Karpas-422 (cell line): ENCODE measurements at regions not wholly inside any gene's neighbourhood (a gene's known extent, or its start where the extent isn't known, plus 50 kb on each side); places are given as distances from the start of the nearest gene placed in this dataset.
"Not testable (repeated sequence)": the region's sequence is repeated elsewhere in the genome, so short reads cannot be mapped to it uniquely, and the experiment has no call there.

ENCODE experiments used
- DNase-seq: peaks from one replicate; pipeline ENCODE4 v3.0.0-alpha.2; 2015
- H2AFZ ChIP-seq: fragments of 200-600 bp; sonication (generic); 2 replicates; pipeline ENCODE4 v1.6.1; 2014; ENCODE audit warnings: antibody characterized with exemption, low read length, mixed read lengths
- H3K27ac ChIP-seq: fragments of 200-600 bp; sonication (generic); 2 replicates; pipeline ENCODE4 v1.5.1; 2014; ENCODE audit warnings: mild to moderate bottlenecking, low read length, moderate library complexity
- H3K27me3 ChIP-seq: fragments of 200-600 bp; sonication (generic); 2 replicates; pipeline ENCODE4 v1.6.1; 2014; ENCODE audit warnings: low read length, mixed read lengths
- H3K36me3 ChIP-seq: fragments of 200-600 bp; sonication (generic); 2 replicates; pipeline ENCODE4 v1.6.1; 2014; ENCODE audit warnings: low read length, mixed read lengths; ENCODE audit not compliant: insufficient read depth
- H3K4me1 ChIP-seq: fragments of 200-600 bp; sonication (generic); 2 replicates; pipeline ENCODE4 v1.6.1; 2014; ENCODE audit warnings: mild to moderate bottlenecking, low read length, mixed read lengths
- H3K4me2 ChIP-seq: fragments of 200-600 bp; sonication (generic); 2 replicates; pipeline ENCODE4 v1.6.1; 2014; ENCODE audit warnings: low read length, low read depth, mild to moderate bottlenecking; ENCODE audit not compliant: poor library complexity, severe bottlenecking
- H3K4me3 ChIP-seq: fragments of 200-600 bp; sonication (generic); 2 replicates; pipeline ENCODE4 v1.5.1; 2014; ENCODE audit warnings: mild to moderate bottlenecking, antibody characterized with exemption, low read length, mixed read lengths
- H3K79me2 ChIP-seq: fragments of 200-600 bp; sonication (generic); 2 replicates; pipeline ENCODE4 v1.6.1; 2014; ENCODE audit warnings: mild to moderate bottlenecking, low read length, mixed read lengths
- H3K9ac ChIP-seq: fragments of 200-600 bp; sonication (generic); 2 replicates; pipeline ENCODE4 v1.6.0; 2014; ENCODE audit warnings: low read length
- H3K9me2 ChIP-seq: fragments of 200-600 bp; sonication (generic), shearing (Covaris generic); replicated peaks from 2 replicates; pipeline ENCODE4 v1.6.0; 2014; ENCODE audit warnings: mild to moderate bottlenecking, low read length, moderate library complexity; ENCODE audit not compliant: insufficient read depth
- H3K9me3 ChIP-seq: fragments of 300-700, 200-600 bp; sonication (generic); 2 replicates; pipeline ENCODE4 v1.6.1; 2014; ENCODE audit warnings: low read length, mixed read lengths
- H4K20me1 ChIP-seq: fragments of 200-600 bp; sonication (generic); 2 replicates; pipeline ENCODE4 v1.6.1; 2014; ENCODE audit warnings: mild to moderate bottlenecking, antibody characterized with exemption, low read length, low read depth; ENCODE audit not compliant: insufficient read depth

- H3K27ac ChIP-seq: not testable (repeated sequence)
These were observed 75.1 kb downstream of the KBTBD2 start for GRCh38 chr7:32816409-32816948.

DNA sequence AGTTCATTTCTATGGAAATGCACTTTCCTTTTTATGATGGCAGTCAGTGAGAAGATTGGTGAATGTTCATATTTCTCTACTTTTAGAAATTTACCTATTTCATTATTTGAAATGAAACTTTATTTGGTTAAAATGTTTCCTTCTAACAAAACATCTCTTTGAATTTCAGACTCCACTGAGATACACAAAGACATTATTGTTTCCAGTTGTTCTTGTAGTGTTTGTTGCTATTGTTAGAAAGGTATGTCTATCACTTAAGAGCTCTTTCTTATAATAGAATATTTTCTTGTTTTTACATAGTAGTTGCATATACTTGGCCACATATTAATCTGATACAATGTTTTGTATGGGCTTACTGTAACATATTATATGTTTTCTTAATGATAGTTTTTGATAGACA is 76.8 kb downstream of the KBTBD2 start:
- H3K4me1 ChIP-seq, H4K20me1 ChIP-seq, H3K79me2 ChIP-seq, H3K9me2 ChIP-seq, DNase-seq, H3K36me3 ChIP-seq, H3K4me2 ChIP-seq, H3K4me3 ChIP-seq, H3K9ac ChIP-seq, H2AFZ ChIP-seq, H3K27me3 ChIP-seq, H3K27ac ChIP-seq, H3K9me3 ChIP-seq: not testable (repeated sequence)

More at GRCh38 chr7:32816409-32816948, 75.1 kb downstream of the KBTBD2 start:
- H3K9ac ChIP-seq, H3K9me2 ChIP-seq, H3K4me3 ChIP-seq, H4K20me1 ChIP-seq, H3K27me3 ChIP-seq, H3K4me2 ChIP-seq, H3K4me1 ChIP-seq, H2AFZ ChIP-seq, DNase-seq, H3K9me3 ChIP-seq, H3K79me2 ChIP-seq, H3K36me3 ChIP-seq: not testable (repeated sequence)

GRCh38 chr7:32809871-32810270 is 81.7 kb downstream of the KBTBD2 start:
- Histone ChIP-seq H3K4me1 (no peaks in the 10 kb centered on the region), H3K9me3 (no peaks in the 10 kb centered on the region), H3K27ac (no peak overlapping the region), H3K27me3 (no peaks in the 10 kb centered on the region), H2AFZ (no peak overlapping the region), H3K79me2 (no peaks in the 10 kb centered on the region), H4K20me1 (no peaks in the 10 kb centered on the region), H3K4me3 (no peak overlapping the region), H3K9ac (no peak overlapping the region), H3K4me2 (no peak overlapping the region), H3K36me3 (no peaks in the 10 kb centered on the region), H3K9me2 (no peaks in the 10 kb centered on the region)
- DNase-seq: no peak

DNA sequence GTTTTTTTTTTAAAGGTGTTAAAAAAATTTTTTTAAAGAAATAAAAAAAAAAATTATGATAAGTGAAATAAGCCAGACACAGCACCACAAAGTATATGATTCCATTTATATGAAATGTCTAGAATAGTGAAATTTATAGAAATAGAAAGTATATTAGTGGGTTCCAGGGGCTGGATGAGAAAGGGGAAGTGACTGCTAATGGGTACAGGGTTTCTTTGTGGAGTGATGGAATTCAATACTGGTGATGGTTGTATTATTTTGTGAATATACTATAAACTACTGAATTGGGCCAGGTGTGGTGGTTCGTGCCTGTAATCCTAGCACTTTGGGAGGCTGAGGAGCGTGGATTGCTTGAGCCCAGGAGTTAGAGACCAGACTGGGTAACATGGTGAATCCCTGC is 82.2 kb downstream of the KBTBD2 start:
- Histone ChIP-seq H3K79me2 (no peaks in the 10 kb centered on the region), H3K9me3 (no peaks in the 10 kb centered on the region), H3K27ac (no peak overlapping the region), H3K4me1 (no peaks in the 10 kb centered on the region), H2AFZ (no peak overlapping the region), H3K36me3 (no peaks in the 10 kb centered on the region), H3K27me3 (no peaks in the 10 kb centered on the region), H3K9ac (no peak overlapping the region), H4K20me1 (no peaks in the 10 kb centered on the region), H3K4me3 (no peak overlapping the region), H3K9me2 (no peaks in the 10 kb centered on the region), H3K4me2 (no peak overlapping the region)
- no peak for DNase-seq

DNA sequence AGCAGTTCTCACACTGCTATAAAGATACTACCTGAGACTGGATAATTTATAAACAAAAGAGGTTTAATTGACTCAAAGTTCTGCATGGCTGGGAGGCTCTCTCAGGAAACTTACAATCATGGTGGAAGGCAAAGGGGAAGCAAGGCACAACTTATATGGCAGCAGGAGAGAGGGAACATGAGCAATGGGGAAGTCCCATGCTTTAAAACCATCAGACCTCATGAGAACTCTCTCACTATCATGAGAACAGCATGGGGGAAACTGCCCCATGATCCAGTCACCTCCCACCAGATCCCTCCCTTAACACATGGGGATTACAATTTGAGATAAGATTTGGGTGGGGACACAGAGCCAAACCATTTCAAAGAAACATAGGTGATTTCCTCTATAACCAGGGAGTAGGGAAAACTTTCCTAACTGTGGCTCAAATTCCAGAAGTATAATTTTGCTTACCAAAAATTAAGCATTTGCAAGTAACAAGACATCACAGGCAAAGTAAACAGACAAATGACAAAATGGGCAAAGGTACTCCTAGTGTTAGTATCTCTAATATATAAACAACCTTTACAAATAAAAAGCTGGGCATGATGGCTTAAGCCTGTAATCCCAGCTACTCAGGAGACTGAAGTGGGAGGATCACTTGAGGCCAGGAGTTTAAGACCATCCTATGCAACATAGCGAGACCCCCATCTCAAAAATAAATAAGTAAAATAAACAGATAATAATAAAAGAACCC is 88.0 kb downstream of the KBTBD2 start:
- H3K4me1 ChIP-seq: no peaks in the 10 kb centered on the region
- no peaks in the 10 kb centered on the region for H3K79me2 ChIP-seq
- H3K9ac ChIP-seq: no peak overlapping the region
- no peak overlapping the region for H3K4me2 ChIP-seq
- DNase-seq: no peak
- no peaks in the 10 kb centered on the region for H3K36me3 ChIP-seq
- H3K27ac ChIP-seq: no peak overlapping the region
- peaks cover 3% of the 10 kb centered on the region for H3K9me3 ChIP-seq
- H3K27me3 ChIP-seq: no peaks in the 10 kb centered on the region
- no peaks in the 10 kb centered on the region for H4K20me1 ChIP-seq
- H3K4me3 ChIP-seq: no peak overlapping the region
- H2AFZ ChIP-seq: no peak overlapping the region
- H3K9me2 ChIP-seq: no peaks in the 10 kb centered on the region

- H3K27ac ChIP-seq: no peak overlapping the region
- no peak overlapping the region for H3K4me3 ChIP-seq
- H3K9ac ChIP-seq: no peak overlapping the region
- H2AFZ ChIP-seq: no peak overlapping the region
- H4K20me1 ChIP-seq: no peaks in the 10 kb centered on the region
- no peaks in the 10 kb centered on the region for H3K9me2 ChIP-seq
- H3K27me3 ChIP-seq: no peaks in the 10 kb centered on the region
- no peaks in the 10 kb centered on the region for H3K79me2 ChIP-seq
- no peaks in the 10 kb centered on the region for H3K4me1 ChIP-seq
- H3K36me3 ChIP-seq: no peaks in the 10 kb centered on the region
- no peak overlapping the region for H3K4me2 ChIP-seq
- no peak for DNase-seq
- H3K9me3 ChIP-seq: peaks cover 3% of the 10 kb centered on the region
These were observed 89.2 kb downstream of the KBTBD2 start for GRCh38 chr7:32802305-32802910.

DNA sequence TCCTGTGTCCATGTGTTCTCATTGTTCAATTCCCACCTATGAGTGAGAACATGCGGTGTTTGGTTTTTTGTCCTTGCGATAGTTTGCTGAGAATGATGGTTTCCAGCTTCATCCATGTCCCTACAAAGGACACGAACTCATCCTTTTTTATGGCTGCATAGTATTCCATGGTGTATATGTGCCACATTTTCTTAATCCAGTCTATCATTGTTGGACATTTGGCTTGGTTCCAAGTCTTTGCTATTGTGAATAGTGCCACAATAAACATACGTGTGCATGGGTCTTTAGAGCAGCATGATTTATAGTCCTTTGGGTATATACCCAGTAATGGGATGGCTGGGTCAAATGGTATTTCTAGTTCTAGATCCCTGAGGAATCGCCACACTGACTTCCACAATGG is 98.5 kb downstream of the KBTBD2 start:
- H3K27ac ChIP-seq, H3K4me1 ChIP-seq, H3K36me3 ChIP-seq, H4K20me1 ChIP-seq, H3K9me2 ChIP-seq, H3K79me2 ChIP-seq, H3K4me3 ChIP-seq, DNase-seq, H3K4me2 ChIP-seq, H3K27me3 ChIP-seq, H3K9ac ChIP-seq, H3K9me3 ChIP-seq, H2AFZ ChIP-seq: not testable (repeated sequence)

- not testable (repeated sequence) for H3K79me2 ChIP-seq, H3K9me2 ChIP-seq, H3K36me3 ChIP-seq, H3K4me1 ChIP-seq, H2AFZ ChIP-seq, H3K27me3 ChIP-seq, H4K20me1 ChIP-seq, H3K9ac ChIP-seq, H3K9me3 ChIP-seq, H3K4me2 ChIP-seq, H3K4me3 ChIP-seq, H3K27ac ChIP-seq, DNase-seq
These were observed 100.7 kb downstream of the KBTBD2 start for GRCh38 chr7:32790766-32791430.
